Right lobe of liver (tissue), 4 donors: ENCODE measurements at regions not wholly inside any gene's neighbourhood (a gene's known extent, or its start where the extent isn't known, plus 50 kb on each side); places are given as distances from the start of the nearest gene placed in this dataset.

Source experiments
- CTCF ChIP-seq, 4 donors: fragments of 200-600 bp in 3 of 4; fragments of 450-650 bp in 1 of 4; IDR thresholded peaks; one replicate each; pipeline versions ENCODE4 v1.5.1 to v1.8.0; 2016 to 2022; ENCODE audit warnings: antibody characterized with exemption in 4 of 4, mild to moderate bottlenecking in 2 of 4
- POLR2A ChIP-seq: fragments of 450-650 bp; IDR thresholded peaks from one replicate; pipeline ENCODE4 v1.6.1; 2017; ENCODE audit warnings: antibody characterized with exemption, mild to moderate bottlenecking
- donor health status: DM: no; HTN: no; CAD: no.
- donor health status: DM: no; HTN: no; CAD: no.
- donor health status: DM: no; HTN: yes; CAD: no.

- TF ChIP-seq POLR2A, result no peak
- TF ChIP-seq CTCF (IDR thresholded peaks at IDR 0.05), result no peak
Observed at GRCh38 chr1:29772584-29773100, 536.3 kb downstream of the PTPRU start.
